ENCODE measurements at regions not wholly inside any gene's neighbourhood (a gene's known extent, or its start where the extent isn't known, plus 50 kb on each side); places are given as distances from the start of the nearest gene placed in this dataset.

GRCh38 chr3:161649900-161650484, 153.4 kb downstream of the OTOL1 start:
- ATAC-seq = peak; percentile 67
- CTCF ChIA-PET = interaction anchor here (0.7 kb wide), 1 partner anchor 51 kb away, joined by 3 read pairs; no protein-coding TSS in a partner anchor
- TF ChIP-seq, protein P1, sequence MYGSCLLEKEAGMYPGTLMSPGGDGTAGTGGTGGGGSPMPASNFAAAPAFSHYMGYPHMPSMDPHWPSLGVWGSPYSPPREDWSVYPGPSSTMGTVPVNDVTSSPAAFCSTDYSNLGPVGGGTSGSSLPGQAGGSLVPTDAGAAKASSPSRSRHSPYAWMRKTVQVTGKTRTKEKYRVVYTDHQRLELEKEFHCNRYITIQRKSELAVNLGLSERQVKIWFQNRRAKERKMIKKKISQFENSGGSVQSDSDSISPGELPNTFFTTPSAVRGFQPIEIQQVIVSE (CRISPR knock-in tag; IDR thresholded peaks at IDR 0.05; ENCODE audit: borderline replicate concordance) = no peak
- TF ChIP-seq, protein P2, sequence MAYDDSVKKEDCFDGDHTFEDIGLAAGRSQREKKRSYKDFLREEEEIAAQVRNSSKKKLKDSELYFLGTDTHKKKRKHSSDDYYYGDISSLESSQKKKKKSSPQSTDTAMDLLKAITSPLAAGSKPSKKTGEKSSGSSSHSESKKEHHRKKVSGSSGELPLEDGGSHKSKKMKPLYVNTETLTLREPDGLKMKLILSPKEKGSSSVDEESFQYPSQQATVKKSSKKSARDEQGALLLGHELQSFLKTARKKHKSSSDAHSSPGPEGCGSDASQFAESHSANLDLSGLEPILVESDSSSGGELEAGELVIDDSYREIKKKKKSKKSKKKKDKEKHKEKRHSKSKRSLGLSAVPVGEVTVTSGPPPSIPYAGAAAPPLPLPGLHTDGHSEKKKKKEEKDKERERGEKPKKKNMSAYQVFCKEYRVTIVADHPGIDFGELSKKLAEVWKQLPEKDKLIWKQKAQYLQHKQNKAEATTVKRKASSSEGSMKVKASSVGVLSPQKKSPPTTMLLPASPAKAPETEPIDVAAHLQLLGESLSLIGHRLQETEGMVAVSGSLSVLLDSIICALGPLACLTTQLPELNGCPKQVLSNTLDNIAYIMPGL (CRISPR knock-in tag; IDR thresholded peaks at IDR 0.05) = no peak
- TF ChIP-seq JUN (CRISPR knock-in tag; IDR thresholded peaks at IDR 0.05) (no peak), ESRRA (CRISPR knock-in tag; IDR thresholded peaks at IDR 0.05; ENCODE audit: borderline replicate concordance) (no peak), E2F1 (CRISPR knock-in tag; IDR thresholded peaks at IDR 0.05) (no peak), GABPB1 (CRISPR knock-in tag; IDR thresholded peaks at IDR 0.05) (no peak), NR1H2 (CRISPR knock-in tag; IDR thresholded peaks at IDR 0.05) (no peak), ZNF671 (CRISPR knock-in tag; IDR thresholded peaks at IDR 0.05) (no peak), ZNF121 (CRISPR knock-in tag; IDR thresholded peaks at IDR 0.05) (no peak), ZMAT4 (CRISPR knock-in tag; IDR thresholded peaks at IDR 0.05) (no peak)
- TF ChIP-seq, protein P3, sequence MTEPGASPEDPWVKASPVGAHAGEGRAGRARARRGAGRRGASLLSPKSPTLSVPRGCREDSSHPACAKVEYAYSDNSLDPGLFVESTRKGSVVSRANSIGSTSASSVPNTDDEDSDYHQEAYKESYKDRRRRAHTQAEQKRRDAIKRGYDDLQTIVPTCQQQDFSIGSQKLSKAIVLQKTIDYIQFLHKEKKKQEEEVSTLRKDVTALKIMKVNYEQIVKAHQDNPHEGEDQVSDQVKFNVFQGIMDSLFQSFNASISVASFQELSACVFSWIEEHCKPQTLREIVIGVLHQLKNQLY (CRISPR knock-in tag; IDR thresholded peaks at IDR 0.05) = no peak
- no peak for DNase-seq (ENCODE audit: low spot score)
- H3K9me3 Mint-ChIP-seq = peaks cover 35% of the 10 kb centered on the region
- H3K4me3 Mint-ChIP-seq = no peak overlapping the region
- H3K27ac Mint-ChIP-seq = no peak overlapping the region
- peaks cover 11% of the 10 kb centered on the region for H3K4me1 Mint-ChIP-seq
- no peaks in the 10 kb centered on the region; the same call in 1 of the 2 replicates for H3K27me3 Mint-ChIP-seq (ENCODE audit: low read depth)
- POLR2A ChIA-PET = no interaction called here
- peaks cover 12% of the 10 kb centered on the region for H3K36me3 Mint-ChIP-seq

DNA sequence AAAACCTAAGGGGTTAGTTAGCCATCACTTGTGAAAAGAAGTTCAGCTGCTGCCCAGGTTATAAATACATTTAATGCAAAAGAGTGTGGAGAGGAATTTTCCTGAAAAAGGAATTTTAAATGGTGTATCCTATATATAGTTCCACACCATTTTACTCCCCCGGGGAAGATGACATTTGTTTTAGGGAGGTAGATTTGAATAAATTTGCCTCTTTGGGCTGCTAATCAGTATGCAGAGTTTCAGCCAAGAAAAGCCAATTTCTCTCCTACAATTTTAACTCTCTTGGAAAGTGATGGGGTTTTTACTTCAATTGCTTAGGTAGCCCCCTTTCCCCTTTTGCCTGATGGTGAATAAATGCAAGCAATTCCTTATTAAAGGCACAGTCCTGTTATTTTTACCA, 161.2 kb downstream of the OTOL1 start:
- no peak for ATAC-seq

GRCh38 chr3:161671141-161671540, 174.5 kb downstream of the OTOL1 start:
- Mint-ChIP-seq H3K4me3 (no peak overlapping the region), H3K27ac (no peak overlapping the region), H3K9me3 (peaks cover 22% of the 10 kb centered on the region), H3K4me1 (peaks cover 33% of the 10 kb centered on the region), H3K27me3 (ENCODE audit: low read depth) (peaks cover 7% of the 10 kb centered on the region), H3K36me3 (peaks cover 21% of the 10 kb centered on the region)
- no peak for ATAC-seq
- CTCF ChIA-PET = no interaction called here
- DNase-seq (ENCODE audit: low spot score) = no peak
- POLR2A ChIA-PET = no interaction called here
- TF ChIP-seq E2F5 (CRISPR knock-in tag; IDR thresholded peaks at IDR 0.05) (no peak), EMX1 (CRISPR knock-in tag; IDR thresholded peaks at IDR 0.05) (no peak), ELF4 (CRISPR knock-in tag; IDR thresholded peaks at IDR 0.05; ENCODE audit: low read depth) (no peak), FOXK1 (CRISPR knock-in tag; IDR thresholded peaks at IDR 0.05) (no peak), ATF1 (CRISPR knock-in tag; IDR thresholded peaks at IDR 0.05) (no peak)
- TF ChIP-seq, protein P4, sequence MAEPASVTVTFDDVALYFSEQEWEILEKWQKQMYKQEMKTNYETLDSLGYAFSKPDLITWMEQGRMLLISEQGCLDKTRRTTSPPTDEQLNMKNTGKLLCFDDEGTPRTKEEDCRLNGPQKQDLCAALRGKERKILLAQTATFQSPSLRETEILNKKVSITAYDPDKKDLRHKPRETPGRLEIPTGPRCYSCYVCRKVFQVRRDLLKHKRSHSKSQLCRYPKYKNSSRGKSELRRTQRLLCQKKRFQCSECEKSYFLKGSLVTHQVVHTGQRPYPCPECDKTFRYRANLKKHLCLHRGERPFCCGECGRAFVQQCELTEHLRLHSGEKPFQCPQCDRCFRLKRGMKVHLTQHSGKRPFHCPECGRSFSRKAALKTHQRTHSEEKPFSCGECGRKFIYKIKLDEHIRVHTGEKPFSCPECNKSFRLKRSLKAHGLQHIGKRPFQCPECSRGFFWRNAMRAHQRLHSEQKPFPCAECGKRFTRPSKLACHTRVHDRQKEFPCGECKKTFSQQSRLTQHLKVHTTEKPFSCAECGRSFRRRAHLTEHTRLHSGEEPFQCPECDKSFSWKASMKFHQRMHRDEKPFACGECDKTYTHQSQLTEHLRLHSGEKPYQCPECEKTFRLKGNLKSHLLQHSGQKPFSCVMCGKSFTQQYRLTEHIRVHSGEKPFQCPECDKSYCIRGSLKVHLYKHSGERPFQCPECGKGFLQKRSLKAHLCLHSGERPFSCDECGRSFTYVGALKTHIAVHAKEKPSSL (CRISPR knock-in tag; conservative IDR thresholded peaks at IDR 0.05) = no peak
- TF ChIP-seq, protein P5, sequence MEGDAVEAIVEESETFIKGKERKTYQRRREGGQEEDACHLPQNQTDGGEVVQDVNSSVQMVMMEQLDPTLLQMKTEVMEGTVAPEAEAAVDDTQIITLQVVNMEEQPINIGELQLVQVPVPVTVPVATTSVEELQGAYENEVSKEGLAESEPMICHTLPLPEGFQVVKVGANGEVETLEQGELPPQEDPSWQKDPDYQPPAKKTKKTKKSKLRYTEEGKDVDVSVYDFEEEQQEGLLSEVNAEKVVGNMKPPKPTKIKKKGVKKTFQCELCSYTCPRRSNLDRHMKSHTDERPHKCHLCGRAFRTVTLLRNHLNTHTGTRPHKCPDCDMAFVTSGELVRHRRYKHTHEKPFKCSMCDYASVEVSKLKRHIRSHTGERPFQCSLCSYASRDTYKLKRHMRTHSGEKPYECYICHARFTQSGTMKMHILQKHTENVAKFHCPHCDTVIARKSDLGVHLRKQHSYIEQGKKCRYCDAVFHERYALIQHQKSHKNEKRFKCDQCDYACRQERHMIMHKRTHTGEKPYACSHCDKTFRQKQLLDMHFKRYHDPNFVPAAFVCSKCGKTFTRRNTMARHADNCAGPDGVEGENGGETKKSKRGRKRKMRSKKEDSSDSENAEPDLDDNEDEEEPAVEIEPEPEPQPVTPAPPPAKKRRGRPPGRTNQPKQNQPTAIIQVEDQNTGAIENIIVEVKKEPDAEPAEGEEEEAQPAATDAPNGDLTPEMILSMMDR (IDR thresholded peaks at IDR 0.05) = no peak

More for the DNA sequence above, 161.2 kb downstream of the OTOL1 start:
- DNase-seq (ENCODE audit: low spot score) = no peak
- CTCF ChIA-PET = no interaction called here
- POLR2A ChIA-PET = no interaction called here
- Mint-ChIP-seq H3K4me3 (no peak overlapping the region), H3K4me1 (peaks cover 6% of the 10 kb centered on the region), H3K27ac (no peak overlapping the region), H3K36me3 (peaks cover 9% of the 10 kb centered on the region), H3K9me3 (peaks cover 24% of the 10 kb centered on the region), H3K27me3 (ENCODE audit: low read depth) (no peaks in the 10 kb centered on the region)
- TF ChIP-seq SOX15 (CRISPR knock-in tag; IDR thresholded peaks at IDR 0.05) = no peak
- no peak for TF ChIP-seq SMAD4 (CRISPR knock-in tag; IDR thresholded peaks at IDR 0.05)
- no peak for TF ChIP-seq ELF4 (CRISPR knock-in tag; IDR thresholded peaks at IDR 0.05; ENCODE audit: low read depth)
- no peak for TF ChIP-seq ZSCAN18 (CRISPR knock-in tag; IDR thresholded peaks at IDR 0.05)

Measured in WTC11 (cell line).